ENCODE measurements at regions not wholly inside any gene's neighbourhood (a gene's known extent, or its start where the extent isn't known, plus 50 kb on each side); places are given as distances from the start of the nearest gene placed in this dataset.

DNA sequence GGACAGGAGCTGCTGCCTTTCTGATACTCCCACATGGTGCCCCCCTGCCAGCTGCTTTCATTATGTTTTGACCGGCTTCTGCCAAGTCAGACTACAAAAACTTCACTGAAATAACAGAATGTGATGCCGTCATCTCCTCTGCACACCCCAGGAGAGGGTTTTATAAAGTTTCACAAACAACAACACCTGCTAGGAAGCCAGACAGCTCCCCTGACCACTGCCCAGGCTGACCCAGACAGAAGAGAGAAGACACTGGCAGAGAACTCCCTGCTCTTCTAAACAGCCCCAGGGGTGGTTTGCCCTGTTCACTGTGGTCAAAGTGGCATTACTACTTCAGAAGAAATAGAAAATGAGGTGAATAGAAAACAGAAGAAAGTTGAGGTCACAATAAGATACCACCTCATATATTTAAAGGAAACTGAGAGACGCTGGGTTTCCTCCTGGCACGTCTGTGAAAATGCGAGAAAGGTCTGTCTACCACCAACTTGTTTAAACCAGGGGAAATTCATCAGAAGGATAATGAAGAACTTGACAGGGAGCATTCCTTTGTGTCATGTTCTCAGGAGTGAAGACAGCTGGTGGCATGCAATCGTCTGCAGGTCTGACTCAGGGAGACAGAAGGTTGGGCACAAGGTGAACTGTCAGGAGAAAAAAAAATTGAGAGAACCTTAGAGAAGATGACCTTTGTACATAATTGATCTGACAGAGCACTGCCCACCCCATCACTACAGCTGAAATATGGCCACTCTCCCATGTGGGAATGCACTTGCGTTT is 119.0 kb upstream of the NFIA start:
- Histone ChIP-seq H3K27ac (no peak overlapping the region), H3K4me1 (no peaks in the 10 kb centered on the region), H3K36me3 (no peaks in the 10 kb centered on the region), H3K9me3 (no peaks in the 10 kb centered on the region), H3K9ac (ENCODE audit: low read depth in 2 of 2, low read length in 2 of 2) (no peak overlapping the region), H3K27me3 (no peaks in the 10 kb centered on the region), H3K4me3 (no peak overlapping the region)
- intact Hi-C loops (cut with DNase I): no loop called here
- TF ChIP-seq, protein P1, sequence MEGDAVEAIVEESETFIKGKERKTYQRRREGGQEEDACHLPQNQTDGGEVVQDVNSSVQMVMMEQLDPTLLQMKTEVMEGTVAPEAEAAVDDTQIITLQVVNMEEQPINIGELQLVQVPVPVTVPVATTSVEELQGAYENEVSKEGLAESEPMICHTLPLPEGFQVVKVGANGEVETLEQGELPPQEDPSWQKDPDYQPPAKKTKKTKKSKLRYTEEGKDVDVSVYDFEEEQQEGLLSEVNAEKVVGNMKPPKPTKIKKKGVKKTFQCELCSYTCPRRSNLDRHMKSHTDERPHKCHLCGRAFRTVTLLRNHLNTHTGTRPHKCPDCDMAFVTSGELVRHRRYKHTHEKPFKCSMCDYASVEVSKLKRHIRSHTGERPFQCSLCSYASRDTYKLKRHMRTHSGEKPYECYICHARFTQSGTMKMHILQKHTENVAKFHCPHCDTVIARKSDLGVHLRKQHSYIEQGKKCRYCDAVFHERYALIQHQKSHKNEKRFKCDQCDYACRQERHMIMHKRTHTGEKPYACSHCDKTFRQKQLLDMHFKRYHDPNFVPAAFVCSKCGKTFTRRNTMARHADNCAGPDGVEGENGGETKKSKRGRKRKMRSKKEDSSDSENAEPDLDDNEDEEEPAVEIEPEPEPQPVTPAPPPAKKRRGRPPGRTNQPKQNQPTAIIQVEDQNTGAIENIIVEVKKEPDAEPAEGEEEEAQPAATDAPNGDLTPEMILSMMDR (IDR thresholded peaks at IDR 0.05): no peak
- no peak for DNase-seq

DNA sequence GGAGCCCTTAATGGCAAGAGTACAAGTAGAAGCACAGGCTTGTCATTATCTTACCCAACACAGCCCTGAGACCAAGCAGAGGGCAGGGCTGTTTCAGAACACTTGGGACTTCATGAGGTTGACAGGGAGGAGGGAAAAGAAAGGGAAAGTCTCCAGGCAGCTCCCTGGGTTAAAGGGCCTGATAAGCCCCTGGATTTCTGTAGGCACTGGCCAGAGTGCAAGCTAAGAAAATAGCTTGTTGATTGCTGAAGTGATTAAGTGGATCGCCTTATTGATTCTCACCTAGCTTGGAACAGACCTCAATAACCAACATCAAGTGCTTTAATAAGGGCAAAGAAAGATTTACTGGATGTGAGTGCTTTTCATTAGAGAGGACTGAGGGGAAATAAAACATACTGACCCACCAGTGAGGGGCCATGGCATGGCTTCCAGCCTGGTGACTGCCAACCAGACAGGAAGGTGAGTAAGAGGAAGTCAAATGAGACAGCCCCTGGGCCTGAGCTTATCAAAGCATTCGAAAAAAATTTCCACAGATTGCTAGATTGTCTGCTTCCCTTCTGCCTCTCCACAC is 121.4 kb upstream of the NFIA start:
- Histone ChIP-seq H3K36me3 (no peaks in the 10 kb centered on the region), H3K9ac (ENCODE audit: low read depth in 2 of 2, low read length in 2 of 2) (no peak overlapping the region), H3K9me3 (no peaks in the 10 kb centered on the region), H3K4me3 (no peak overlapping the region), H3K27ac (no peak overlapping the region), H3K27me3 (no peaks in the 10 kb centered on the region), H3K4me1 (no peaks in the 10 kb centered on the region)
- intact Hi-C loops (cut with DNase I): no loop called here
- TF ChIP-seq, protein P1 (IDR thresholded peaks at IDR 0.05): no peak
- DNase-seq: no peak

DNA sequence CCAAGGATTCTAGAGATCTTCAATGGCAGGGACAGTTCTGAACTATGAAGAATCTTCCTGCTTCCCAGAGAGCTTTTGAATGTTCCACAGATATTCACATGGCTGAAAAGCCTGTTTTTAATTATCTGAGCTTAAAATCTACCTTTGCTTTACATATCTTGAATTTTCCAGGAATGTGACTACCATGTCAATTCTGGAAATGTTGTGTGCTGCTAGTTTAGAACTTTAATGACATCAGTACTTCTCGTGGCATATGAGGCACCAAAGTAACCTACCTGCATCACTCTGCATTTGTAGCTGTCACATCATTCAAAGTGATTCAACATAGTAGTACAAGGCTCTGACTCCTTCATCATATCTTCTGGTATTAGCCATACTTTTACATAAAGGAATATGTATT is 122.7 kb upstream of the NFIA start:
- Histone ChIP-seq H3K4me3 (no peak overlapping the region), H3K4me1 (no peaks in the 10 kb centered on the region), H3K9ac (ENCODE audit: low read depth in 2 of 2, low read length in 2 of 2) (no peak overlapping the region), H3K9me3 (no peaks in the 10 kb centered on the region), H3K36me3 (no peaks in the 10 kb centered on the region), H3K27me3 (no peaks in the 10 kb centered on the region), H3K27ac (no peak overlapping the region)
- DNase-seq: no peak
- TF ChIP-seq, protein P1 (IDR thresholded peaks at IDR 0.05): no peak
- intact Hi-C loops (cut with DNase I): no loop called here

DNA sequence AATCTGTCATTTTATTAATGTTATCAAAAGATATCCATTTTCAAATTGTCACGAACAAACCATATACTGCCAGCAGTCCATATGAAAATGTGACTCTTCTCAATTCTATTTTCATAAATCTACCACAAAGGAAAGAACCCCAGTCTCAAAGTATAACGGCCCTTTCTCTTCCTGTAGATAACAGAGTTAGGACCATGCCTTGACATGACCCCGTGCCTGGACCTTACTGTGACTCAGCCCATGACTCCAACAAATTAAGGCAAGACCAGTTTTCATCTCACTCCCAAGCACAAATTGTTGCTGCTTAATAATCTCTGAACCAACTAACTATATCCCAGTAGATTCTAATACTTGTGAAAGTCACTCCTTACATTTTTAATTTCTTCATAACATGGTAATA is 124.4 kb upstream of the NFIA start:
- TF ChIP-seq, protein P1 (IDR thresholded peaks at IDR 0.05): no peak
- Histone ChIP-seq H3K27me3 (no peaks in the 10 kb centered on the region), H3K36me3 (no peaks in the 10 kb centered on the region), H3K9ac (ENCODE audit: low read depth in 2 of 2, low read length in 2 of 2) (no peak overlapping the region), H3K4me3 (no peak overlapping the region), H3K4me1 (no peaks in the 10 kb centered on the region), H3K9me3 (no peaks in the 10 kb centered on the region), H3K27ac (no peak overlapping the region)
- DNase-seq: no peak
- intact Hi-C loops (cut with DNase I): no loop called here

DNA sequence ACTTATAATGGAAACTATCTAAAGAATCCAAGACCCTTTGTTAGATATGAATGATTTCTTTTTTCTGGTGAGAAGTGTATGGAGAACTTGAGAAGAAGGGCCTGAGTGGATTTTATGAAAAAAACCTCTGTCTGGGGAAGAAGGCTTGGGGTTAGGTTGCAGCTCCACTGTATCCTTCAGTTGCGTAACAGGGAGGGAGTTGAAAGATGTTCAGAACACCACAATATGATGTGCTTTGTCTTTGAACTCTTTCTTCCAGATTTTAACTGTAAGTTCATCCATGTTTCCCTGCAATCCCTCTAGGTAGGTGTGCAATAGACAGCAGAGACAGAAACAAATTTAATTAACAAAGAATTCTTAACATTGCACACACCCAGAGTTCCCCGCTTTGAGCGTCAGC is 125.8 kb upstream of the NFIA start:
- TF ChIP-seq, protein P1 (IDR thresholded peaks at IDR 0.05): no peak
- no peak overlapping the region for H3K4me3 ChIP-seq
- no peaks in the 10 kb centered on the region for H3K36me3 ChIP-seq
- no peak overlapping the region for H3K9ac ChIP-seq (ENCODE audit: low read depth in 2 of 2, low read length in 2 of 2)
- intact Hi-C loops (cut with DNase I): no loop called here
- no peaks in the 10 kb centered on the region for H3K4me1 ChIP-seq
- H3K27me3 ChIP-seq: no peaks in the 10 kb centered on the region
- H3K9me3 ChIP-seq: no peaks in the 10 kb centered on the region
- no peak overlapping the region for H3K27ac ChIP-seq
- DNase-seq: no peak
